ENCODE measurements at regions not wholly inside any gene's neighbourhood (a gene's known extent, or its start where the extent isn't known, plus 50 kb on each side); places are given as distances from the start of the nearest gene placed in this dataset.

- FAIRE-seq: no peak
Observed at GRCh38 chr5:124581738-124582560, 164.5 kb downstream of the ZNF608 start.

- no peak for FAIRE-seq
Observed at GRCh38 chr5:124580925-124581737, 165.3 kb downstream of the ZNF608 start.

- no peak for FAIRE-seq
Observed at GRCh38 chr5:124580512-124580911, 165.9 kb downstream of the ZNF608 start.

- no peak for FAIRE-seq
Observed at GRCh38 chr5:124576848-124577409, 169.5 kb downstream of the ZNF608 start.

GRCh38 chr5:124575725-124576124, 170.7 kb downstream of the ZNF608 start:
- FAIRE-seq: no peak

- no peak for FAIRE-seq
Observed at GRCh38 chr5:124574521-124575436, 171.7 kb downstream of the ZNF608 start.

- FAIRE-seq: no peak
Observed at GRCh38 chr5:124572971-124573370, 173.5 kb downstream of the ZNF608 start.

- no peak for FAIRE-seq
Observed at GRCh38 chr5:124570285-124571035, 176.0 kb downstream of the ZNF608 start.

GRCh38 chr5:124566875-124567450, 179.5 kb downstream of the ZNF608 start:
- FAIRE-seq: no peak

- no peak for FAIRE-seq
Observed at GRCh38 chr5:124561451-124561850, 185.0 kb downstream of the ZNF608 start.

GRCh38 chr5:124560370-124560769, 186.1 kb downstream of the ZNF608 start:
- no peak for FAIRE-seq

GRCh38 chr5:124557761-124558160, 188.7 kb downstream of the ZNF608 start:
- no peak for FAIRE-seq

- FAIRE-seq: no peak
Observed at GRCh38 chr5:124554746-124555578, 191.5 kb downstream of the ZNF608 start.

GRCh38 chr5:124553911-124554310, 192.5 kb downstream of the ZNF608 start:
- no peak for FAIRE-seq

GRCh38 chr5:124552526-124552925, 193.9 kb downstream of the ZNF608 start:
- FAIRE-seq: no peak

- FAIRE-seq: no peak
Observed at GRCh38 chr5:124551939-124552279, 194.5 kb downstream of the ZNF608 start.

GRCh38 chr5:124550731-124551130, 195.7 kb downstream of the ZNF608 start:
- no peak for FAIRE-seq

GRCh38 chr5:124549891-124550436, 196.5 kb downstream of the ZNF608 start:
- FAIRE-seq: no peak

- no peak for FAIRE-seq
Observed at GRCh38 chr5:124546643-124547042, 199.8 kb downstream of the ZNF608 start.

- no peak for FAIRE-seq
Observed at GRCh38 chr5:124544366-124545055, 201.9 kb downstream of the ZNF608 start.

All from G401.6 (cell line).